Stomach smooth muscle (tissue), 2 donors: ENCODE measurements at regions not wholly inside any gene's neighbourhood (a gene's known extent, or its start where the extent isn't known, plus 50 kb on each side); places are given as distances from the start of the nearest gene placed in this dataset.

Experiments
- H3K27ac ChIP-seq: one replicate; pipeline ENCODE4 v1.7.0; 2013; ENCODE audit warnings: mild to moderate bottlenecking, low read length, inconsistent platforms
- H3K27me3 ChIP-seq, 2 donors: one replicate each; pipeline ENCODE4 v1.7.0; 2013; ENCODE audit warnings: low read length in 2 of 2; ENCODE audit not compliant: insufficient read depth in 2 of 2, control insufficient read depth in 1 of 2
- H3K36me3 ChIP-seq, 2 donors: one replicate each; pipeline ENCODE4 v1.7.0; 2013; ENCODE audit warnings: low read length in 2 of 2; ENCODE audit not compliant: control insufficient read depth in 2 of 2, insufficient read depth in 2 of 2
- H3K4me1 ChIP-seq: one replicate; pipeline ENCODE4 v1.7.0; 2013; ENCODE audit warnings: low read length; ENCODE audit not compliant: control insufficient read depth, insufficient read depth
- H3K4me3 ChIP-seq, 2 donors: one replicate each; pipeline ENCODE4 v1.7.0; 2013; ENCODE audit warnings: low read length in 2 of 2
- H3K9ac ChIP-seq, 2 donors: one replicate each; pipeline ENCODE4 v1.7.0; 2013; ENCODE audit warnings: low read length in 2 of 2, mild to moderate bottlenecking in 1 of 2
- H3K9me3 ChIP-seq, 2 donors: one replicate each; pipeline ENCODE4 v1.7.0; 2013; ENCODE audit warnings: low read length in 2 of 2; ENCODE audit not compliant: control insufficient read depth in 2 of 2
- donor health status: healthy.
- donor health status: Pancreatic carcinoma.

DNA sequence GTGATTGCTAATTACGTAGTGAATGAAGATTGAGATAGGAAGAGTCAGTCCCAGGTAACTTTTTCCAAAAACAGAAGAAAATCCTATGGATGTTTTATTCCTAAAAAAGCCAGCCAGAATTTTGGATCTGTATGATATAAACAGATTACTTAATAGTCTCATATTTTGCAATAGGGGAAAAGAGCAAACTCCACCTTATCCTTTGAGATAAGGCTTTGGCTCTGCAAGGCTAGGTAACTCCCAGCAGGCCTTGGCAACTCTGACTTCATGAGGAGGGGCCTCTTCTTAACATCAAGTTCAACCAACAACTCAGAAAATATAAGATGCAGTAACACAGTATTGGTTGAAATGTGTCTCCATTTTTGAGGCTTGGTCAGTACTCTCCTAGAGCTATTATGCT, 98.7 kb upstream of the SLC4A4 start:
- Histone ChIP-seq H3K27ac (no peak overlapping the region), H3K9me3 (no peaks in the 10 kb centered on the region), H3K27me3 (no peaks in the 10 kb centered on the region)

DNA sequence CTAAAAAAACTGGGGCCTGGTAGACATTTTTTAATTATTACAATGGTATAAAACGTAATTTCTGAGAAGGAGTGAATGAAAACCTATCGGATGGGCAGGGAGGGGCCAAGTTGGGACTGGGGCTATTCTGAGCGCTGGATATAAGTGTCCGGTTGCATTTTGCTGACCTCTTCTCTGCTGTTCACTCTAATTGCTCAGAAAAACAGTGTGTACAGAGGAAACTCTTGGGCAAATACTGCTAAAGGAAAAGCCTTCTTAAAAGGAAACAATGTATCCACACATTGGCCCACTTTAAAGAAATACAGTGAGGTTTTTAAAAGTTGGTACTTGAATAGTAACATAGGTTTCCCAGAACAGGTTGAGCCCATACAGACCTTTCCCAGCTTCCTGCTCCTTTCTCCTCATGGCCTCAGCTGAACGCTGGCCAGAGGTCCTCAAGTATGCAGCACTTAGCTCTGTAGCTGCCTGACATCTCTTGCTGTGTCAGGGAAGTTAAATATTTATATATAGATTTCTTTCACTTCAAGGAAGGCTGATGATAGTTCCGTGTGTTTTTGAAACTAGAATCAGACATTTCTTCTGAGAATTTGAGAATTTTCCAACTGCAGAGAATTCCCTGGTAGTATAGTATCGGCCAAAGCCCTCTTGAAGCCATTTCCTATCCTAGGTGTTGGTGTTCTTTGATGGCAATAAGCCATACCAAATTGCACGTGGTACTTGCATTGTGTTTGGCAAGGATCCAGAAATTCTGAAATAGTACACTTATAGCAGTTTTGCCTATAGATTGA, 97.1 kb upstream of the SLC4A4 start:
- H3K9ac ChIP-seq = no peak overlapping the region
- no peaks in the 10 kb centered on the region for H3K27me3 ChIP-seq
- no peaks in the 10 kb centered on the region for H3K36me3 ChIP-seq
- no peak overlapping the region for H3K4me3 ChIP-seq
- no peak overlapping the region for H3K27ac ChIP-seq
- H3K4me1 ChIP-seq = no peaks in the 10 kb centered on the region
- H3K9me3 ChIP-seq = no peaks in the 10 kb centered on the region

More for the DNA sequence above, 98.7 kb upstream of the SLC4A4 start:
- Histone ChIP-seq H3K4me3 (no peak overlapping the region), H3K4me1 (peaks cover 4% of the 10 kb centered on the region), H3K9ac (no peak overlapping the region), H3K36me3 (no peaks in the 10 kb centered on the region)

DNA sequence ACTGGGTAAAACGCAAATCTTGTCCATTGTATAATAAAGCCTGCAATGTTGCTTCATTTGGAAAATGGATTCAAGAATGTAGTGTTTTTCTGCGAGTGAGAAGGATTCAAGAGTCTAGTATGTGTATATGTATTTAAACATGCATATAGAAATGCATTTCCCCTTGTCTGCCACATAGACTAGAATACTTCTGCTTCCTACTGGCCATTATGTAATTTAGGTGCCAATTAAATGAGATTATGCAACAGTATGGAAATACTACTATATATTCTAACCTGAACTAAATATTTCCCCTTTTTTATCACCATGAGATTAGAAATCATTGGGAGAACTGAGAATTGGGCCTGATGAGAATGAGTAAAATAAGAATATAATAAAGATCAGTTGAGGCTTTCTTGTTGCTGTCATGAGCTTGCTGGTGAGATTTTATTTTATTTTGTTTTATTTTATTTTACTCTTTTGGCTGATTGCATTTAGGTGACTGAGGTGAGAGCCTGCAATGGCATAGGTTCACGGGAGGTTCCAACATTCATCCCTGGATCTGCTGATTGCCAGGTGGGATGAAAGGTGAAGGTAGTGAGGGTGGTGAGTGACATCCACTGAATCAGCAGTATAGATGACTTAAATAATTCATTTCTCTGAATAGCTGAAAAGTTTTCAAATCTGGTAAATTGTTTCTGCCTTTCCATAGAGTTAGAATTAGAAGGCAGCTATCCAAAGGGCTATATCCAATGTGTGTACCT, 95.6 kb upstream of the SLC4A4 start:
- H3K4me3 ChIP-seq = no peak overlapping the region
- H3K9me3 ChIP-seq = no peaks in the 10 kb centered on the region
- H3K27ac ChIP-seq = no peak overlapping the region
- no peak overlapping the region for H3K9ac ChIP-seq
- no peaks in the 10 kb centered on the region for H3K27me3 ChIP-seq
- no peaks in the 10 kb centered on the region for H3K4me1 ChIP-seq
- no peaks in the 10 kb centered on the region for H3K36me3 ChIP-seq

GRCh38 chr4:71247706-71248105, 91.1 kb upstream of the SLC4A4 start:
- Histone ChIP-seq H3K27ac (no peak overlapping the region), H3K4me3 (no peak overlapping the region), H3K4me1 (no peaks in the 10 kb centered on the region)

GRCh38 chr4:71251261-71251660, 87.6 kb upstream of the SLC4A4 start:
- Histone ChIP-seq H3K9me3 (no peaks in the 10 kb centered on the region), H3K4me3 (no peak overlapping the region), H3K27ac (no peak overlapping the region), H3K36me3 (no peaks in the 10 kb centered on the region), H3K4me1 (no peaks in the 10 kb centered on the region), H3K27me3 (no peaks in the 10 kb centered on the region), H3K9ac (no peak overlapping the region)

More at GRCh38 chr4:71247706-71248105, 91.1 kb upstream of the SLC4A4 start:
- no peaks in the 10 kb centered on the region for H3K36me3 ChIP-seq
- no peaks in the 10 kb centered on the region for H3K9me3 ChIP-seq
- H3K27me3 ChIP-seq = no peaks in the 10 kb centered on the region
- no peak overlapping the region for H3K9ac ChIP-seq

GRCh38 chr4:71253545-71253944, 85.3 kb upstream of the SLC4A4 start:
- no peak overlapping the region for H3K4me3 ChIP-seq
- no peak overlapping the region for H3K9ac ChIP-seq
- H3K9me3 ChIP-seq = no peaks in the 10 kb centered on the region
- H3K36me3 ChIP-seq = no peaks in the 10 kb centered on the region
- no peaks in the 10 kb centered on the region for H3K27me3 ChIP-seq
- no peaks in the 10 kb centered on the region for H3K4me1 ChIP-seq
- no peak overlapping the region for H3K27ac ChIP-seq

DNA sequence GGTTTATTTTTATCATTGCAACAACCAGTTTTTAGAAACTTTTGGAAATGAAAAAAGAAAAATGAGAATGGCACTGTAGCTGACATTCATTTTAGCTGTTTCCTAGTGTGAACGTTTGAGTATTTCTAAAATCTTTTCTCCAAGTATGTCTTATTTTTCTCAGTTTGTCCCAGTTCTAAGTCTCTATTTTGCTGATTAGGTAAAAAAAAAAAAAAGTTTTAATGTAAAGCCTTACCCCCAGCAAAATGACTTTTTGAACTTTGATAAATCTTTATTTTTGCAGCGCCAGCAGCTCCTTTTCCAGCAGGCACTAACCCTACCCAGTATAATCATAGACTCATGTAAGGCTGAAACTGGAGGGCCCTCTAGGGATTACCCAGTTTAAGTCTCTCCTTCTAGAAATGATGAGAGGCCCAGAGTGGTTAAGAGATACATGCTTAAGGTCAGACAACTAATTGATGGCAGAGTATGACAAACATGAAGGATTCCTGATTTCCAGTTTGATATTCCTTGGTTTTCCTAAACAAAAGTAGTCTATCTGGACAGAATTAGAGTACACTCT, 84.3 kb upstream of the SLC4A4 start:
- Histone ChIP-seq H3K9me3 (no peaks in the 10 kb centered on the region), H3K4me1 (no peaks in the 10 kb centered on the region), H3K36me3 (no peaks in the 10 kb centered on the region), H3K4me3 (no peak overlapping the region), H3K27me3 (no peaks in the 10 kb centered on the region), H3K9ac (no peak overlapping the region), H3K27ac (no peak overlapping the region)

DNA sequence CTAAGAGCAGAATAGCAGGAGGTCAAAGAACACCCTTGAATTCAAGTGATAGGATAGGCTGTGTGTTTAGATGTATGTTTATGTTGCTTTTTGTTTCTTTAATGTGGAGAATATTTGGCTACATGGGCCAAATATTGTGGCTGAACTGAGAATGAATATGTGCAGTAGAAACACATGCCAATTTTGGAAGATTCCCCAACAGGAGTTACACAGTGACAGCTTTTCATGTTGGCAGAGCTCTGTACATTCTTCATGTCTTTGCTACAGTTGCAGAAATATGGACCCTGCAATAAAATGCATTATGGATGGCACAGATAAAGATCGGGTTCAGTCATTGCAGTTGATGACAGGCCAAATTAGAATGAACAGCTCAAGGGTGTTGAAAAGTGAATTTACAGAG, 82.8 kb upstream of the SLC4A4 start:
- no peaks in the 10 kb centered on the region for H3K9me3 ChIP-seq
- H3K36me3 ChIP-seq = no peaks in the 10 kb centered on the region
- no peak overlapping the region for H3K27ac ChIP-seq
- H3K9ac ChIP-seq = no peak overlapping the region
- no peak overlapping the region for H3K4me3 ChIP-seq
- H3K27me3 ChIP-seq = no peaks in the 10 kb centered on the region
- no peaks in the 10 kb centered on the region for H3K4me1 ChIP-seq

- H3K27ac ChIP-seq = no peak overlapping the region
- H3K27me3 ChIP-seq = no peaks in the 10 kb centered on the region
- H3K9ac ChIP-seq = no peak overlapping the region
- H3K36me3 ChIP-seq = no peaks in the 10 kb centered on the region
- no peaks in the 10 kb centered on the region for H3K9me3 ChIP-seq
- H3K4me1 ChIP-seq = no peaks in the 10 kb centered on the region
- no peak overlapping the region for H3K4me3 ChIP-seq
Measured at GRCh38 chr4:71257761-71258160, 81.1 kb upstream of the SLC4A4 start.

GRCh38 chr4:71258323-71258722, 80.5 kb upstream of the SLC4A4 start:
- Histone ChIP-seq H3K4me1 (no peaks in the 10 kb centered on the region), H3K27ac (no peak overlapping the region)

GRCh38 chr4:71259280-71259679, 79.5 kb upstream of the SLC4A4 start:
- Histone ChIP-seq H3K36me3 (no peaks in the 10 kb centered on the region), H3K4me3 (no peak overlapping the region), H3K27ac (no peak overlapping the region), H3K9ac (no peak overlapping the region), H3K27me3 (no peaks in the 10 kb centered on the region), H3K4me1 (no peaks in the 10 kb centered on the region), H3K9me3 (no peaks in the 10 kb centered on the region)

More at GRCh38 chr4:71258323-71258722, 80.5 kb upstream of the SLC4A4 start:
- no peaks in the 10 kb centered on the region for H3K9me3 ChIP-seq
- H3K9ac ChIP-seq = no peak overlapping the region
- no peak overlapping the region for H3K4me3 ChIP-seq
- no peaks in the 10 kb centered on the region for H3K36me3 ChIP-seq
- H3K27me3 ChIP-seq = no peaks in the 10 kb centered on the region
